ENCODE measurements at regions not wholly inside any gene's neighbourhood (a gene's known extent, or its start where the extent isn't known, plus 50 kb on each side); places are given as distances from the start of the nearest gene placed in this dataset.
"Not testable (repeated sequence)": the region's sequence is repeated elsewhere in the genome, so short reads cannot be mapped to it uniquely, and the experiment has no call there.

- not testable (repeated sequence) for TF ChIP-seq CTCF, POLR2A (IDR thresholded peaks at IDR 0.05)
Observed at GRCh38 chr17:22551695-22552415, 859.5 kb downstream of the KCNJ18 start.

Measured in testis (tissue), 2 donors.